ENCODE measurements at regions not wholly inside any gene's neighbourhood (a gene's known extent, or its start where the extent isn't known, plus 50 kb on each side); places are given as distances from the start of the nearest gene placed in this dataset.

DNA sequence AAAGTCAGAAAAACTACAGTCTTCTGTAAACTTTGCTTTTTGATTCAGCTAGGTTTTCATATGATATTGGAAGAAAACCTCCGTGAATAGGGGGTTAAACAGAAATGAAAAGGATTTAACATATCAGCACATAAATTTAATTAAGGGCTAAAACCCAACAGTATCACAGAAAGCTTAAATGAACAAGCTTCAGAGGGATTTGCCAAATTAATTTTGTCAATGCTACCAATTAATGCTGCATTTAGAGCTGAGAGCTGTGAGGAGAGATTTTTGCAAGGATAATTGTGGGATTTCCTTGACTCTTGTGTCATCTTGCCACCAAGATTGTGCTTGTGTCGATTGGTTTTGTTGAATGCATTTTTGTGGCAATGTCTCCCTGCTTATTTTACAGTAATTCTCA, 379.9 kb downstream of the CD109 start:
- no peaks in the 10 kb centered on the region for H3K9me3 Mint-ChIP-seq (ENCODE audit: unreplicated experiment)
- H3K27ac Mint-ChIP-seq (ENCODE audit: unreplicated experiment) = no peak overlapping the region
- H3K36me3 Mint-ChIP-seq (ENCODE audit: unreplicated experiment) = peaks cover 3% of the 10 kb centered on the region
- H3K4me1 Mint-ChIP-seq (ENCODE audit: unreplicated experiment) = peaks cover 1% of the 10 kb centered on the region
- TF ChIP-seq, protein P1, sequence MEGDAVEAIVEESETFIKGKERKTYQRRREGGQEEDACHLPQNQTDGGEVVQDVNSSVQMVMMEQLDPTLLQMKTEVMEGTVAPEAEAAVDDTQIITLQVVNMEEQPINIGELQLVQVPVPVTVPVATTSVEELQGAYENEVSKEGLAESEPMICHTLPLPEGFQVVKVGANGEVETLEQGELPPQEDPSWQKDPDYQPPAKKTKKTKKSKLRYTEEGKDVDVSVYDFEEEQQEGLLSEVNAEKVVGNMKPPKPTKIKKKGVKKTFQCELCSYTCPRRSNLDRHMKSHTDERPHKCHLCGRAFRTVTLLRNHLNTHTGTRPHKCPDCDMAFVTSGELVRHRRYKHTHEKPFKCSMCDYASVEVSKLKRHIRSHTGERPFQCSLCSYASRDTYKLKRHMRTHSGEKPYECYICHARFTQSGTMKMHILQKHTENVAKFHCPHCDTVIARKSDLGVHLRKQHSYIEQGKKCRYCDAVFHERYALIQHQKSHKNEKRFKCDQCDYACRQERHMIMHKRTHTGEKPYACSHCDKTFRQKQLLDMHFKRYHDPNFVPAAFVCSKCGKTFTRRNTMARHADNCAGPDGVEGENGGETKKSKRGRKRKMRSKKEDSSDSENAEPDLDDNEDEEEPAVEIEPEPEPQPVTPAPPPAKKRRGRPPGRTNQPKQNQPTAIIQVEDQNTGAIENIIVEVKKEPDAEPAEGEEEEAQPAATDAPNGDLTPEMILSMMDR (IDR thresholded peaks at IDR 0.05) = no peak
- no peak overlapping the region for H3K4me3 Mint-ChIP-seq (ENCODE audit: unreplicated experiment)
- DNase-seq (ENCODE audit: extremely low spot score, unreplicated experiment) = no peak
- peaks cover 20% of the 10 kb centered on the region for H3K27me3 Mint-ChIP-seq (ENCODE audit: unreplicated experiment)

DNA sequence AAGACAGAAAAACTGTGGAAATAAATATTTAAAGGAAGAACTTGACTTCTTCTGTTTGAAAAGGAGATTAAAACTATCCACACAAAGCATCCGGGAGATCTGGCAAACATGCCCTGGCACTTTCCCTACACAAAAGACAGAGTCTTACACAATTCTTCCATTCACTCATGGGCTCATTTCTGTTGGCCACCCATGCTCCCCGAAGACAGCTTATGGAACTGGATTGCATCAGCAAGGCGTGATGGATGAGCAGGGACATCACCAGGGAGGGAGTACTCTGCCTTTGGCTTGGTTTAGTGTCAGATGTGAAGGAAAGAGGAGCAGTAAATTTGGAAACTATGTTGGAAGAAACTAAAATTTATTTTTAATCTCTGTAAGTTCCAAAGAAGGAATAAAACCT, 379.3 kb downstream of the CD109 start:
- peaks cover 3% of the 10 kb centered on the region for H3K36me3 Mint-ChIP-seq (ENCODE audit: unreplicated experiment)
- peaks cover 1% of the 10 kb centered on the region for H3K4me1 Mint-ChIP-seq (ENCODE audit: unreplicated experiment)
- TF ChIP-seq, protein P1 (IDR thresholded peaks at IDR 0.05) = no peak
- no peak overlapping the region for H3K27ac Mint-ChIP-seq (ENCODE audit: unreplicated experiment)
- peaks cover 20% of the 10 kb centered on the region for H3K27me3 Mint-ChIP-seq (ENCODE audit: unreplicated experiment)
- no peak for DNase-seq (ENCODE audit: extremely low spot score, unreplicated experiment)
- H3K9me3 Mint-ChIP-seq (ENCODE audit: unreplicated experiment) = no peaks in the 10 kb centered on the region
- H3K4me3 Mint-ChIP-seq (ENCODE audit: unreplicated experiment) = no peak overlapping the region

DNA sequence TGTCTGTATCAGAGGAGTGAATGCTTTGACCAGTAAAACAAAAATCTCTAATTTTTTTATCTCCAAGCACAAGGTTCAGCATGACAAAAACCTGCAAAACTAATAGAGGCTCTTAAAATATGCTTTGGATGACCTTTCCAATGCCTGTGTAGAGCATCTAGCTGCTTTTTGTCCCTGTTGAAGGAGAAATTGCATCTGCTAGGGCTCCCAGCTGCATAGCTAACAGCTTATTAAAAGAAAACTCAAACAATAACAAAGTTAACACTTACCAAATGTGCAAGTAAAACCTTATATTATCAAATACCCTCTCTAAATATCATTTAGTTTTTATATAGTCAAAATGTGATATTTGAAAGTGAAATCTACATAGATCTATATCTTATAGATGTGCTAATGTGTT, 378.6 kb downstream of the CD109 start:
- no peak overlapping the region for H3K4me3 Mint-ChIP-seq (ENCODE audit: unreplicated experiment)
- peaks cover 3% of the 10 kb centered on the region for H3K36me3 Mint-ChIP-seq (ENCODE audit: unreplicated experiment)
- TF ChIP-seq, protein P1 (IDR thresholded peaks at IDR 0.05) = no peak
- H3K27ac Mint-ChIP-seq (ENCODE audit: unreplicated experiment) = no peak overlapping the region
- H3K27me3 Mint-ChIP-seq (ENCODE audit: unreplicated experiment) = peaks cover 20% of the 10 kb centered on the region
- DNase-seq (ENCODE audit: extremely low spot score, unreplicated experiment) = no peak
- H3K4me1 Mint-ChIP-seq (ENCODE audit: unreplicated experiment) = peaks cover 1% of the 10 kb centered on the region
- H3K9me3 Mint-ChIP-seq (ENCODE audit: unreplicated experiment) = no peaks in the 10 kb centered on the region

DNA sequence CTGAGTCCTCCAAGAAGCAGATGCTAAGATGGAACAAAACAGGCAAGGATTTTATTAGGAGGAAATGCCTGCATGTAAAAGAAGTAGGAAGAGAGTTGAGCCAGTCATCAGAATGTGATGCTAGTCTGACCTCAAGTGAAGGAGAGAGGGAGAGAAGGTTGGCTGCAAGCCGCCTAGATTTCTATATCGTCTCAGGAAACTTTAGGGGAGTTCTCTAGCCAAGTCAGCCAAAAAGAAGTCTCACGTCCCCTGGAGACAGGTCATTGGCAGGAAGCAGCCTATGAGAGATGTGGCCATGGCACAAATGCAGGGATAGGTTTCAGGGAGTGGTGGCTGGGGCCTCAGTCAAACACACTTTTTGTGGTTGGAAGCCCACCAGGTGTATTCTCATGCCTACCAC, 378.0 kb downstream of the CD109 start:
- no peak overlapping the region for H3K27ac Mint-ChIP-seq (ENCODE audit: unreplicated experiment)
- TF ChIP-seq, protein P1 (IDR thresholded peaks at IDR 0.05) = no peak
- H3K27me3 Mint-ChIP-seq (ENCODE audit: unreplicated experiment) = peaks cover 20% of the 10 kb centered on the region
- H3K9me3 Mint-ChIP-seq (ENCODE audit: unreplicated experiment) = no peaks in the 10 kb centered on the region
- H3K4me3 Mint-ChIP-seq (ENCODE audit: unreplicated experiment) = no peak overlapping the region
- peaks cover 7% of the 10 kb centered on the region for H3K4me1 Mint-ChIP-seq (ENCODE audit: unreplicated experiment)
- no peaks in the 10 kb centered on the region for H3K36me3 Mint-ChIP-seq (ENCODE audit: unreplicated experiment)
- DNase-seq (ENCODE audit: extremely low spot score, unreplicated experiment) = no peak

DNA sequence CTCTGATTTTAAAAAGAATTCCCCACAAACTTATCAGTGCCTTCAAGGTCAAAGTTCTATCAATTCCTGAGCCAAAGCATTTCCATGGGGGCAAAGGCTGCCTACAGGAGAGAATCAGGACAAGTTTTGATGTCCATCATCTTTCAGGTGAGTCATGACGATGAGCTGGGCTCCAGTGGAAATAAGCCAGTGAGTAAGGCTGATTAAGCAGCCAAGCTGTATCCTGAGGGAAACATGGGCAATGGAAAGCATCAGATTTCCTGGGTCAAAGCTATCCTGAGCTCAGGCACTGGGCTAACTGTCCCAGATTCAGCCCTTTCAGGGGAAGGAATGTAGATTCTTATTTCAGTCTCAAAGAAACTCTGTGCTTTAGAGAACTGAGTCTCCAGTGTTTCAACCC, 377.4 kb downstream of the CD109 start:
- Mint-ChIP-seq H3K4me3 (ENCODE audit: unreplicated experiment) (no peak overlapping the region), H3K4me1 (ENCODE audit: unreplicated experiment) (peaks cover 9% of the 10 kb centered on the region), H3K36me3 (ENCODE audit: unreplicated experiment) (no peaks in the 10 kb centered on the region), H3K27me3 (ENCODE audit: unreplicated experiment) (peaks cover 20% of the 10 kb centered on the region), H3K27ac (ENCODE audit: unreplicated experiment) (no peak overlapping the region), H3K9me3 (ENCODE audit: unreplicated experiment) (no peaks in the 10 kb centered on the region)
- DNase-seq (ENCODE audit: extremely low spot score, unreplicated experiment) = no peak
- TF ChIP-seq, protein P1 (IDR thresholded peaks at IDR 0.05) = no peak
